Left lung (tissue), 4 donors: ENCODE measurements at regions not wholly inside any gene's neighbourhood (a gene's known extent, or its start where the extent isn't known, plus 50 kb on each side); places are given as distances from the start of the nearest gene placed in this dataset.
"Not testable (repeated sequence)": the region's sequence is repeated elsewhere in the genome, so short reads cannot be mapped to it uniquely, and the experiment has no call there.

Experiments
- ATAC-seq: fragments of 200-7000 bp; cut with Tn5 transposase; one replicate; pipeline ENCODE4 v1.9.1; 2020; ENCODE audit warnings: moderate library complexity
- DNase-seq, 4 donors: peaks; one replicate each; pipeline ENCODE4 v3.0.0-alpha.2; 2013 to 2020
- H3K27ac ChIP-seq, 2 donors: fragments of 200-600 bp; sonication (generic) in 1 of 2; one replicate each; pipeline versions ENCODE4 v1.5.0 to v1.8.0; 2020 to 2021
- H3K27me3 ChIP-seq, 2 donors: fragments of 200-600 bp; sonication (generic) in 1 of 2; one replicate each; pipeline versions ENCODE4 v1.5.0 to v1.8.0; 2020 to 2021
- H3K36me3 ChIP-seq, 2 donors: fragments of 200-600 bp; sonication (generic) in 1 of 2; one replicate each; pipeline versions ENCODE4 v1.5.0 to v1.8.0; 2020 to 2021
- H3K4me1 ChIP-seq, 2 donors: fragments of 200-600 bp; one replicate each; pipeline ENCODE4 v1.8.0; 2021
- H3K4me3 ChIP-seq, 2 donors: fragments of 200-600 bp; sonication (generic) in 1 of 2; one replicate each; pipeline versions ENCODE4 v1.5.0 to v1.8.0; 2020 to 2021; ENCODE audit warnings: mild to moderate bottlenecking in 1 of 2
- H3K9me3 ChIP-seq, 2 donors: fragments of 200-600 bp; sonication (generic) in 1 of 2; one replicate each; pipeline versions ENCODE4 v1.5.0 to v1.8.0; 2020 to 2021
- intact Hi-C, 2 donors: fragments of 100-400 bp; cut with DNase I; formaldehyde crosslinking; loops; one replicate each; pipeline versions ENCODE4 v1.11.2 to v1.14.2; 2022
- donor health status: DM: no; HTN: yes; CAD: no.
- donor health status: DM: no; HTN: no; CAD: no.

DNA sequence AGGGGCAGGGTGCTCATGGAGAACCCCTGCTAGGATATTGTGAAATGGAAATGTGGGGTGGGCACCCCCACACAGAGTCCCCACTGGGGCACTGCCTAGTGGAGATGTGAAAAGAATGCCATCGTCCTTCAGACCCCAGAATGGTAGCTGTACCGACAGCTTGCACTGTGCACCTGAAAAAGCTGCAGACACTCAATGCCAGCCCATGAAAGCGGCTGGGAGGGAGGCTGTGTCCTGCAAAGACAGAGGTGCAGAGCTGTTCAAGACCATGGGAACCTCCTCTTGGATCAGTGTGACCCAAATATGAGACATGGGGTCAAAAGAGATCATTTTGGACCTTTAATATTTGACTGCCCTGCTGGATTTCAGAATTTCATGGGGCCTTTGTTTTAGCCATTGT lies 724.2 kb downstream of the FOXD4L5 start:
- intact Hi-C loops = not testable (repeated sequence)

More for the DNA sequence above, 724.2 kb downstream of the FOXD4L5 start:
- not testable (repeated sequence) for H3K27me3 ChIP-seq, H3K36me3 ChIP-seq, ATAC-seq, H3K9me3 ChIP-seq, H3K4me1 ChIP-seq, H3K4me3 ChIP-seq, H3K27ac ChIP-seq
- DNase-seq = peak in 2 of 4 donors; percentile 17 to 46
